ENCODE measurements at regions not wholly inside any gene's neighbourhood (a gene's known extent, or its start where the extent isn't known, plus 50 kb on each side); places are given as distances from the start of the nearest gene placed in this dataset.

- TF ChIP-seq EZH2 (IDR thresholded peaks at IDR 0.05; ENCODE audit: insufficient read depth, poor library complexity, severe bottlenecking) = no peak
- TF ChIP-seq EZH2phosphoT487 (IDR thresholded peaks at IDR 0.05; ENCODE audit: insufficient read depth, low read depth) = no peak
Measured at GRCh38 chr6:101117393-101118135, 236.4 kb upstream of the ASCC3 start.

All from GM23248 (cell line).